Endothelial cell of umbilical vein (primary cell): ENCODE measurements at regions not wholly inside any gene's neighbourhood (a gene's known extent, or its start where the extent isn't known, plus 50 kb on each side); places are given as distances from the start of the nearest gene placed in this dataset.

ENCODE experiments used
- CTCF ChIP-seq, 2 donors: IDR thresholded peaks; 1 replicate in 1 of 2; 2 replicates in 1 of 2; pipeline ENCODE4 v1.5.1; 2011; ENCODE audit warnings: low read length in 2 of 2, mild to moderate bottlenecking in 2 of 2, moderate library complexity in 2 of 2, control low read depth in 1 of 2, inconsistent platforms in 1 of 2, low read depth in 1 of 2; ENCODE audit not compliant: insufficient read depth in 1 of 2; ENCODE audit errors: extremely low read depth in 1 of 2
- MAX ChIP-seq: IDR thresholded peaks from 2 replicates; pipeline ENCODE4 v1.6.1; 2011; ENCODE audit not compliant: insufficient read depth, insufficient read length

- TF ChIP-seq CTCF (IDR thresholded peaks at IDR 0.05; ENCODE audit: extremely low read depth in 1 of 2, insufficient read depth in 1 of 2, low read depth in 1 of 2, low read length in 2 of 2) (no peak), MAX (no peak)
Measured at GRCh38 chr9:26171691-26172090, 493.4 kb upstream of the TUSC1 start.
